ENCODE measurements at regions not wholly inside any gene's neighbourhood (a gene's known extent, or its start where the extent isn't known, plus 50 kb on each side); places are given as distances from the start of the nearest gene placed in this dataset.

- TF ChIP-seq CTCF (IDR thresholded peaks at IDR 0.05; ENCODE audit: insufficient read depth, low read length, poor library complexity, severe bottlenecking): no peak
- Histone ChIP-seq H3K27me3 (replicated peaks; ENCODE audit: control insufficient read depth, insufficient read depth, low read length) (no peaks in the 10 kb centered on the region), H3K36me3 (ENCODE audit: control insufficient read depth, insufficient read depth, low read length) (no peaks in the 10 kb centered on the region), H3K4me3 (replicated peaks; ENCODE audit: low read depth, low read length) (no peak overlapping the region)
- no peak for DNase-seq (ENCODE audit: extremely low read depth, insufficient read length)
Measured at GRCh38 chr20:53748821-53749421, 155.3 kb upstream of the ZNF217 start.

- Histone ChIP-seq H3K27me3 (replicated peaks; ENCODE audit: control insufficient read depth, insufficient read depth, low read length) (no peaks in the 10 kb centered on the region), H3K4me3 (replicated peaks; ENCODE audit: low read depth, low read length) (no peak overlapping the region), H3K36me3 (ENCODE audit: control insufficient read depth, insufficient read depth, low read length) (no peaks in the 10 kb centered on the region)
- no peak for DNase-seq (ENCODE audit: extremely low read depth, insufficient read length)
- no peak for TF ChIP-seq CTCF (IDR thresholded peaks at IDR 0.05; ENCODE audit: insufficient read depth, low read length, poor library complexity, severe bottlenecking)
Measured at GRCh38 chr20:53748176-53748575, 154.5 kb upstream of the ZNF217 start.

- no peak overlapping the region for H3K4me3 ChIP-seq (replicated peaks; ENCODE audit: low read depth, low read length)
- no peak for DNase-seq (ENCODE audit: extremely low read depth, insufficient read length)
- H3K27me3 ChIP-seq (replicated peaks; ENCODE audit: control insufficient read depth, insufficient read depth, low read length): no peaks in the 10 kb centered on the region
- no peaks in the 10 kb centered on the region for H3K36me3 ChIP-seq (ENCODE audit: control insufficient read depth, insufficient read depth, low read length)
- no peak for TF ChIP-seq CTCF (IDR thresholded peaks at IDR 0.05; ENCODE audit: insufficient read depth, low read length, poor library complexity, severe bottlenecking)
Measured at GRCh38 chr20:53743607-53744260, 150.1 kb upstream of the ZNF217 start.

- Histone ChIP-seq H3K4me3 (replicated peaks; ENCODE audit: low read depth, low read length) (no peak overlapping the region), H3K36me3 (ENCODE audit: control insufficient read depth, insufficient read depth, low read length) (no peaks in the 10 kb centered on the region), H3K27me3 (replicated peaks; ENCODE audit: control insufficient read depth, insufficient read depth, low read length) (no peaks in the 10 kb centered on the region)
- DNase-seq (ENCODE audit: extremely low read depth, insufficient read length): no peak
- no peak for TF ChIP-seq CTCF (IDR thresholded peaks at IDR 0.05; ENCODE audit: insufficient read depth, low read length, poor library complexity, severe bottlenecking)
Measured at GRCh38 chr20:53742685-53743081, 149.0 kb upstream of the ZNF217 start.

GRCh38 chr20:53741726-53742028 is 148.0 kb upstream of the ZNF217 start:
- no peak overlapping the region for H3K4me3 ChIP-seq (replicated peaks; ENCODE audit: low read depth, low read length)
- no peak for DNase-seq (ENCODE audit: extremely low read depth, insufficient read length)
- TF ChIP-seq CTCF (IDR thresholded peaks at IDR 0.05; ENCODE audit: insufficient read depth, low read length, poor library complexity, severe bottlenecking): no peak
- H3K36me3 ChIP-seq (ENCODE audit: control insufficient read depth, insufficient read depth, low read length): no peaks in the 10 kb centered on the region
- no peaks in the 10 kb centered on the region for H3K27me3 ChIP-seq (replicated peaks; ENCODE audit: control insufficient read depth, insufficient read depth, low read length)
